ENCODE measurements at regions not wholly inside any gene's neighbourhood (a gene's known extent, or its start where the extent isn't known, plus 50 kb on each side); places are given as distances from the start of the nearest gene placed in this dataset.

- Histone ChIP-seq H3K27me3 (ENCODE audit: insufficient read depth, low read length) (no peaks in the 10 kb centered on the region), H3K4me2 (ENCODE audit: low read length) (no peak overlapping the region), H4K20me1 (ENCODE audit: insufficient read depth) (no peaks in the 10 kb centered on the region), H3K27ac (ENCODE audit: low read depth, low read length) (no peak overlapping the region), H3K4me1 (ENCODE audit: control insufficient read depth in 1 of 2, insufficient read depth in 2 of 2, low read length in 2 of 2) (no peaks in the 10 kb centered on the region), H3K79me2 (ENCODE audit: insufficient read depth, low read length) (no peaks in the 10 kb centered on the region), H3K9me3 (ENCODE audit: control insufficient read depth in 1 of 2, insufficient read depth in 1 of 2, low read depth in 1 of 2, low read length in 2 of 2) (peaks cover 4 to 26% of the 10 kb centered on the region in 2 experiments; a peak in 2 of 4 replicates), H3K9me2 (ENCODE audit: insufficient read depth) (no peaks in the 10 kb centered on the region), H3K4me3 (replicated peaks in 1 of 2; ENCODE audit: low read depth in 1 of 2, low read length in 2 of 2) (no peak overlapping the region), H3K9ac (ENCODE audit: low read length) (no peak overlapping the region), H3K36me3 (ENCODE audit: control insufficient read depth in 1 of 2, insufficient read depth in 2 of 2, low read length in 2 of 2) (no peaks in the 10 kb centered on the region), H2AFZ (ENCODE audit: low read depth, low read length, poor library complexity, severe bottlenecking) (no peak overlapping the region)
- intact Hi-C loops (cut with micrococcal nuclease), result no loop called here
- ATAC-seq (no peak), DNase-seq (ENCODE audit: low read depth, low spot score) (no peak)
- CTCF ChIA-PET, result no interaction called here
- TF ChIP-seq POLR2AphosphoS5 (IDR thresholded peaks at IDR 0.05; ENCODE audit: low read depth, low read length) (no peak), EZH2 (IDR thresholded peaks at IDR 0.05) (no peak), REST (IDR thresholded peaks at IDR 0.05; ENCODE audit: low read depth) (no peak), ZBTB33 (IDR thresholded peaks at IDR 0.05; ENCODE audit: extremely low read depth, insufficient replicate concordance, low read length) (no peak), SRF (IDR thresholded peaks at IDR 0.05; ENCODE audit: low read depth) (no peak), EZH2phosphoT487 (IDR thresholded peaks at IDR 0.05; ENCODE audit: borderline replicate concordance) (no peak), CTCF (IDR thresholded peaks at IDR 0.05 in 2 of 3, conservative IDR thresholded peaks at IDR 0.05 in 1 of 3; ENCODE audit: borderline replicate concordance in 1 of 3, insufficient read depth in 1 of 3, low read depth in 2 of 3, low read length in 2 of 3) (no peak)
- BruUV-seq (replicated peaks), result no TSS peak
- RAD21 ChIA-PET (ENCODE audit: low non-redundant PET in 1 of 2, low total read pairs in 2 of 2, uncharacterized antibody in 2 of 2, unreplicated experiment in 2 of 2), result no interaction called here
- POLR2A ChIA-PET, result no interaction called here
These were observed 151.0 kb upstream of the L3MBTL4 start for GRCh38 chr18:6565815-6566081.
